IPS-18a (cell line): ENCODE measurements at regions not wholly inside any gene's neighbourhood (a gene's known extent, or its start where the extent isn't known, plus 50 kb on each side); places are given as distances from the start of the nearest gene placed in this dataset.

ENCODE experiments used
- H3K27ac ChIP-seq: one replicate; pipeline ENCODE4 v1.5.1; 2013; ENCODE audit warnings: low read length
- H3K27me3 ChIP-seq: one replicate; pipeline ENCODE4 v1.6.1; 2013; ENCODE audit warnings: mild to moderate bottlenecking, low read length; ENCODE audit not compliant: control insufficient read depth, insufficient read depth
- H3K36me3 ChIP-seq: one replicate; pipeline ENCODE4 v1.6.1; 2013; ENCODE audit warnings: low read depth, low read length; ENCODE audit not compliant: control insufficient read depth
- H3K4me1 ChIP-seq: one replicate; pipeline ENCODE4 v1.6.1; 2013; ENCODE audit warnings: low read depth, low read length; ENCODE audit not compliant: control insufficient read depth
- H3K4me3 ChIP-seq: one replicate; pipeline ENCODE4 v1.5.1; 2013; ENCODE audit warnings: low read length
- H3K9ac ChIP-seq: one replicate; pipeline ENCODE4 v1.6.1; 2013; ENCODE audit warnings: mild to moderate bottlenecking, low read length, moderate library complexity
- H3K9me3 ChIP-seq: one replicate; pipeline ENCODE4 v1.6.1; 2013; ENCODE audit warnings: low read depth, low read length; ENCODE audit not compliant: control insufficient read depth

DNA sequence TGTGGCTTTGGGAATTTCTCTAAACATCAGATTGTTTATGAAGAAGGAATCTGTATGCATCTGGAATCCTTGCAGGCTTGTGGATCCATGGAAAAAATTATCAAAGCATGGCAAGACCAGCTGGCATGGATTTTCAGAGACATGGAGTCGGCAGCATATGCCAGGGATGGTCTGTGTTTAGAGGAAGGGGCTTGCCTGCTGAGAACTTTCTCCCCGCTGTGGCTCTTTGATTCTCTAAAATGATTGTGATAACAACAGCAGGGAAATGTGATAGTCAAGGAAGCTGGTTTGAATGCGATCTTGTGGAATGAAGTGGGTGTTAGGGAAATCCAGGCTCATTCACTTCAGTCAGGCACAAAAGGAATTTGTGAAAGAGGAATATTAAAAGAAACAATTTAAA, 245.7 kb upstream of the THRB start:
- Histone ChIP-seq H3K9ac (no peak overlapping the region), H3K27me3 (no peaks in the 10 kb centered on the region), H3K27ac (no peak overlapping the region), H3K9me3 (no peaks in the 10 kb centered on the region), H3K36me3 (no peaks in the 10 kb centered on the region), H3K4me1 (peaks cover 14% of the 10 kb centered on the region), H3K4me3 (no peak overlapping the region)

DNA sequence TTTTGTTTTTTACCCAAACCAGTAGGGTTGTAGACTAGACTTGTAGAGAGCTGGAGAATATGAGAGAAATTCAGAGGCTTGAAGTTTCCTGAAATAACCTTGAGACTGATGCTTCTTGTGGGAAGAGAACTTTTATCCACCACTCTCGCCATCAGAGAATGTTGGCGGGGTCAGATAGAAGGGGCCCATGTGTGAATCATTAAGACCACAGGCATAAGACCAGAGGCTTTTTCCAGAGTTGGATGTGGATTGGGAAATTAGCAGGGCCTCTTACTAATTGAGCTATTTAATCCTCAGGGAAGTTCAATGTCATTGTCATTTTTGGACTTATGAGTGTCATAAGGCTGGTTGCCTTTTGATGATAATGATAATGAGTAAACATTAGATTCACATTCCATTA, 246.9 kb upstream of the THRB start:
- Histone ChIP-seq H3K36me3 (no peaks in the 10 kb centered on the region), H3K27me3 (no peaks in the 10 kb centered on the region), H3K9me3 (no peaks in the 10 kb centered on the region), H3K4me1 (peaks cover 14% of the 10 kb centered on the region), H3K9ac (no peak overlapping the region), H3K4me3 (no peak overlapping the region), H3K27ac (no peak overlapping the region)

GRCh38 chr3:24748520-24748919, 253.9 kb upstream of the THRB start:
- no peak overlapping the region for H3K9ac ChIP-seq
- no peaks in the 10 kb centered on the region for H3K9me3 ChIP-seq
- no peaks in the 10 kb centered on the region for H3K27me3 ChIP-seq
- H3K36me3 ChIP-seq = no peaks in the 10 kb centered on the region
- no peak overlapping the region for H3K4me3 ChIP-seq
- no peak overlapping the region for H3K27ac ChIP-seq
- no peaks in the 10 kb centered on the region for H3K4me1 ChIP-seq

DNA sequence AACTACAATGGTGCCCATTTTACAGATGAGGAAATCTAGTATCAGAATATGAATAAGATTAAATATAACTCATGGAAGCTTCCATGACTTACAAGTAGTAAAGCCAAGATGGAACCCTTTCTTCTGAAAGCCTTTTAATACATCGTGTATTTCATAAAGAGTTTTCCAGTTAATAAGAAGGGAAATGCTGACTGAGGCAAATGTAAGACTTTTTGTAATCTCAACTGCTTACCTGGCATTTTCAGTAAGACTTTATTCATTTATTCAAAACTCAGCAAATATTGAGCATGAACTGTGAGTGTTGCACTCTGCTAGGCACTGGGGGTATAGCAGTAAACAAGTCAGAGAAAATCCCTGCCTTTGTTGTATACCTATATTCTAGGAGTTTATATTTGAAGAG, 256.4 kb upstream of the THRB start:
- Histone ChIP-seq H3K4me3 (no peak overlapping the region), H3K9me3 (no peaks in the 10 kb centered on the region), H3K27ac (no peak overlapping the region), H3K27me3 (no peaks in the 10 kb centered on the region), H3K36me3 (no peaks in the 10 kb centered on the region), H3K9ac (no peak overlapping the region), H3K4me1 (no peaks in the 10 kb centered on the region)

- Histone ChIP-seq H3K4me1 (no peaks in the 10 kb centered on the region), H3K36me3 (no peaks in the 10 kb centered on the region), H3K4me3 (no peak overlapping the region), H3K27me3 (no peaks in the 10 kb centered on the region), H3K9ac (no peak overlapping the region), H3K9me3 (no peaks in the 10 kb centered on the region), H3K27ac (no peak overlapping the region)
These were observed 261.6 kb upstream of the THRB start for GRCh38 chr3:24756101-24756888.

- H3K27ac ChIP-seq = no peak overlapping the region
- no peaks in the 10 kb centered on the region for H3K9me3 ChIP-seq
- H3K4me1 ChIP-seq = no peaks in the 10 kb centered on the region
- no peak overlapping the region for H3K4me3 ChIP-seq
- H3K9ac ChIP-seq = no peak overlapping the region
- H3K27me3 ChIP-seq = no peaks in the 10 kb centered on the region
- H3K36me3 ChIP-seq = no peaks in the 10 kb centered on the region
These were observed 268.7 kb upstream of the THRB start for GRCh38 chr3:24763393-24763792.

DNA sequence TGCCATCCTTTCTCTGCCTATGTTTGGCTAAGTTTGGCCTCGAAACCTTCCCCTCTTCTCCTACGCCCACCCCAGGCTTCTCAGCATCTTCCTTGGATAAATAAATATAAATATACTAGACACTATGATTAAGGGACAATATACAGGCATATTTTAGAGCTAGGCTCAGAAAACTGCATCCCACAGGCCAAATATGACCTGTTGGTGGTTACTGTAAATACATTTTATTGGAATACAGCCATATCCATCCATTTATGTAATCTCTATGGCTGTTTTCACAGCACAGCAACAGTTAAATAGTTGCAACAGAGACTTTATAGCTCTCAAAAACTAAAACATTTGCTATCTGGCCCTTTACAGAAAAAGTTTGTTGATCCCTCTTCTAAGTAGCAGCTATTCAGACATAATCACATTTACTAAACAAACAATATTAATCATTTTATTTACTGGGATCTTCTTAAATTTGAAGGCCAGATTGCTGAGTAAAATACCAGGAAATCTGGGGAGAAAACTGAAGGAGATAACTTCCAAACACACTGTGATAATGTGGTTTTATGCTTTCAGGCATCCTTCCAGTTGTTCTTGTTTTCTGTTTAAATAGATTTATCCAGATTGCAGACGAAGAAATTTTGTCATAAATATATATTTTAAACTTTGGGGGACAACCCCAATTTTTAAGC, 269.7 kb upstream of the THRB start:
- Histone ChIP-seq H3K9ac (no peak overlapping the region), H3K36me3 (no peaks in the 10 kb centered on the region), H3K27me3 (no peaks in the 10 kb centered on the region), H3K4me3 (no peak overlapping the region), H3K4me1 (no peaks in the 10 kb centered on the region), H3K27ac (no peak overlapping the region), H3K9me3 (no peaks in the 10 kb centered on the region)

DNA sequence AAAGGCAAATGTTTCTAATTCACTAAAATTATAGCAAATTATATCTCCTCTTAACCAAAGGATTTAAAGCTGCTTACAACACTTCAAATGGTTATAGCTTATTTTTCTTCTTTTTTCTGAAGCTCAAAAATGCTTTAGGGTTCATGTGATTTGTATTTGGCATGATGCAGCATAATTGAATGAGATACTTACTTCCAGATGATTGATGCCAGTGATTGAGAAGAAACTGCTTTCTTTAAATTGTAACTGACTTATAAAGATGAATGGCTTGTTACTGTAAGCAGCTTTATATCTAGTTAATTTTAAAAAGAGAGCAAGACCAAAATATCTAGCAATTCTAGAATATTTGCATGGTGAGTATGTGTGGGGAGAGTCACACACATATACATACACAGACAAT, 270.7 kb upstream of the THRB start:
- Histone ChIP-seq H3K4me3 (no peak overlapping the region), H3K4me1 (no peaks in the 10 kb centered on the region), H3K27me3 (no peaks in the 10 kb centered on the region), H3K9ac (no peak overlapping the region), H3K36me3 (no peaks in the 10 kb centered on the region), H3K27ac (no peak overlapping the region), H3K9me3 (no peaks in the 10 kb centered on the region)

GRCh38 chr3:24769918-24770317, 275.3 kb upstream of the THRB start:
- H3K27me3 ChIP-seq = no peaks in the 10 kb centered on the region
- no peak overlapping the region for H3K4me3 ChIP-seq
- no peak overlapping the region for H3K27ac ChIP-seq
- H3K9ac ChIP-seq = no peak overlapping the region
- H3K36me3 ChIP-seq = no peaks in the 10 kb centered on the region
- no peaks in the 10 kb centered on the region for H3K9me3 ChIP-seq
- H3K4me1 ChIP-seq = no peaks in the 10 kb centered on the region

GRCh38 chr3:24773798-24774197, 279.1 kb upstream of the THRB start:
- no peak overlapping the region for H3K27ac ChIP-seq
- H3K27me3 ChIP-seq = no peaks in the 10 kb centered on the region
- H3K36me3 ChIP-seq = no peaks in the 10 kb centered on the region
- H3K4me1 ChIP-seq = no peaks in the 10 kb centered on the region
- H3K9ac ChIP-seq = no peak overlapping the region
- peaks cover 6% of the 10 kb centered on the region for H3K9me3 ChIP-seq
- H3K4me3 ChIP-seq = no peak overlapping the region

- Histone ChIP-seq H3K9me3 (peaks cover 26% of the 10 kb centered on the region), H3K27me3 (no peaks in the 10 kb centered on the region), H3K27ac (no peak overlapping the region), H3K4me3 (no peak overlapping the region), H3K9ac (no peak overlapping the region), H3K36me3 (no peaks in the 10 kb centered on the region), H3K4me1 (no peaks in the 10 kb centered on the region)
These were observed 286.3 kb upstream of the THRB start for GRCh38 chr3:24780991-24781390.

DNA sequence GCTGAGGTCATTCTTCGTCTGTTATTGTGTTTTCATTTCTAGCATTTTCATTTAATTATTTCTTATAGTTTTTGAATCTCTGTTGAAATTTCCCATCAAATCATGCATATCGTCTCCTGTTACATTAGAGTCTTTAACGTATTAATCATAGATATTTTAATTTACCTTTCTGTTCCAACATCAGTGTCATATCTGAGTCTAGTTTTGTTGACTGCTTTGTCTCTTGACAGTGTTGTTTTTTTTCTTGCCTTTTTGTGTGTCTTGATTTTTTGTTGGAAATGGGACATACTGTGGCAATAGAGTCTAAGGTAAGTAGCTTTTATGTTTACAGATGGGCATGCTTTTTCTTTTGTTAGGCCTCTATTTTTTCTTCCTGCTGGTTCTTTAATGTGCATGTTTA, 286.8 kb upstream of the THRB start:
- Histone ChIP-seq H3K27me3 (no peaks in the 10 kb centered on the region), H3K27ac (no peak overlapping the region), H3K9me3 (peaks cover 26% of the 10 kb centered on the region), H3K36me3 (no peaks in the 10 kb centered on the region), H3K9ac (no peak overlapping the region), H3K4me1 (no peaks in the 10 kb centered on the region), H3K4me3 (no peak overlapping the region)
